ENCODE measurements at regions not wholly inside any gene's neighbourhood (a gene's known extent, or its start where the extent isn't known, plus 50 kb on each side); places are given as distances from the start of the nearest gene placed in this dataset.

DNA sequence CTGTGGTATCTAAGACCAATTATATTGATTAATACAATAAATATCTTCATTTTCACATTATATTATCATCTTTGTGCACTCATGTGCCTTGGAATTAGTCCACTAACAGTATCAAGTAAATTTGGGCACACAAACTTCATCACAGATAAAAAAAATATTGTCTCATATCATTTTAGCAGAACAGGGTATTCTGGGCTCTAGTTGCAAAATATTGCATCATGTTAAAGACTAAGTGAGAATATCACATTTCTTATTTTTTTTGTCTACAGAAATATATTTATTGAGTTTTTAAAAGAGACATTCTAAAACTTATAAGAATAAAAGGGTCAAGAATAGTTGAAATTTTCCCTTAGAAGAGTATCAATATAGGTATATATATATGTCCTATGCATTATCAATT lies 754.1 kb upstream of the MAN1A1 start:
- Histone ChIP-seq H4K20me1 (ENCODE audit: insufficient read depth, low read length) (no peaks in the 10 kb centered on the region), H3K27me3 (ENCODE audit: control insufficient read depth in 2 of 2, insufficient read depth in 2 of 2, low read length in 2 of 2) (no peaks in the 10 kb centered on the region), H3K4me1 (ENCODE audit: control insufficient read depth in 1 of 2, insufficient read depth in 2 of 2, low read length in 2 of 2) (no peaks in the 10 kb centered on the region), H3K79me2 (ENCODE audit: insufficient read depth, low read length) (no peaks in the 10 kb centered on the region), H3K36me3 (replicated peaks in 1 of 2; ENCODE audit: control insufficient read depth in 1 of 2, insufficient read depth in 2 of 2, low read length in 2 of 2) (no peaks in the 10 kb centered on the region), H3K9ac (ENCODE audit: insufficient read depth, low read length, poor library complexity, severe bottlenecking) (no peak overlapping the region), H3K4me3 (replicated peaks in 1 of 3; ENCODE audit: low read depth in 2 of 3, low read length in 3 of 3) (no peak overlapping the region), H3K27ac (ENCODE audit: low read depth in 1 of 2, low read length in 2 of 2) (no peak overlapping the region), H2AFZ (ENCODE audit: insufficient read depth, low read depth, low read length, poor library complexity, severe bottlenecking) (no peak overlapping the region), H3K4me2 (replicated peaks; ENCODE audit: extremely low read depth, low read length, poor library complexity, severe bottlenecking) (no peak overlapping the region), H3K9me3 (replicated peaks in 1 of 2; ENCODE audit: control insufficient read depth in 1 of 2, insufficient read depth in 1 of 2, low read length in 2 of 2) (no peaks in the 10 kb centered on the region)
- Mint-ChIP-seq H3K9me3 (peaks cover 0 to 7% (median 2%) of the 10 kb centered on the region in 7 donors), H3K36me3 (no peaks in the 10 kb centered on the region), H3K4me3 (no peak overlapping the region), H3K27ac (no peak overlapping the region), H3K4me1 (no peaks in the 10 kb centered on the region), H3K27me3 (ENCODE audit: low read depth in 3 of 3) (peaks cover 0 to 1% (median 0%) of the 10 kb centered on the region in 3 donors)
- intact Hi-C loops (cut with micrococcal nuclease): no loop called here
- no peak for DNase-seq
- TF ChIP-seq, protein P1, sequence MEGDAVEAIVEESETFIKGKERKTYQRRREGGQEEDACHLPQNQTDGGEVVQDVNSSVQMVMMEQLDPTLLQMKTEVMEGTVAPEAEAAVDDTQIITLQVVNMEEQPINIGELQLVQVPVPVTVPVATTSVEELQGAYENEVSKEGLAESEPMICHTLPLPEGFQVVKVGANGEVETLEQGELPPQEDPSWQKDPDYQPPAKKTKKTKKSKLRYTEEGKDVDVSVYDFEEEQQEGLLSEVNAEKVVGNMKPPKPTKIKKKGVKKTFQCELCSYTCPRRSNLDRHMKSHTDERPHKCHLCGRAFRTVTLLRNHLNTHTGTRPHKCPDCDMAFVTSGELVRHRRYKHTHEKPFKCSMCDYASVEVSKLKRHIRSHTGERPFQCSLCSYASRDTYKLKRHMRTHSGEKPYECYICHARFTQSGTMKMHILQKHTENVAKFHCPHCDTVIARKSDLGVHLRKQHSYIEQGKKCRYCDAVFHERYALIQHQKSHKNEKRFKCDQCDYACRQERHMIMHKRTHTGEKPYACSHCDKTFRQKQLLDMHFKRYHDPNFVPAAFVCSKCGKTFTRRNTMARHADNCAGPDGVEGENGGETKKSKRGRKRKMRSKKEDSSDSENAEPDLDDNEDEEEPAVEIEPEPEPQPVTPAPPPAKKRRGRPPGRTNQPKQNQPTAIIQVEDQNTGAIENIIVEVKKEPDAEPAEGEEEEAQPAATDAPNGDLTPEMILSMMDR (IDR thresholded peaks at IDR 0.05): no peak

GRCh38 chr6:120096696-120097260 lies 747.2 kb upstream of the MAN1A1 start:
- 100% methylated on average over 1 of the region's 2 CpGs for WGBS (ENCODE audit: insufficient coverage)
- Histone ChIP-seq H2AFZ (ENCODE audit: insufficient read depth, low read depth, low read length, poor library complexity, severe bottlenecking) (no peak overlapping the region), H3K36me3 (replicated peaks in 1 of 2; ENCODE audit: control insufficient read depth in 1 of 2, insufficient read depth in 2 of 2, low read length in 2 of 2) (no peaks in the 10 kb centered on the region), H3K27ac (ENCODE audit: low read depth in 1 of 2, low read length in 2 of 2) (no peak overlapping the region), H3K4me1 (ENCODE audit: control insufficient read depth in 1 of 2, insufficient read depth in 2 of 2, low read length in 2 of 2) (no peaks in the 10 kb centered on the region), H3K79me2 (ENCODE audit: insufficient read depth, low read length) (no peaks in the 10 kb centered on the region), H3K27me3 (ENCODE audit: control insufficient read depth in 2 of 2, insufficient read depth in 2 of 2, low read length in 2 of 2) (no peaks in the 10 kb centered on the region), H3K4me2 (replicated peaks; ENCODE audit: extremely low read depth, low read length, poor library complexity, severe bottlenecking) (no peak overlapping the region), H4K20me1 (ENCODE audit: insufficient read depth, low read length) (no peaks in the 10 kb centered on the region), H3K9ac (ENCODE audit: insufficient read depth, low read length, poor library complexity, severe bottlenecking) (no peak overlapping the region), H3K4me3 (replicated peaks in 1 of 3; ENCODE audit: low read depth in 2 of 3, low read length in 3 of 3) (no peak overlapping the region), H3K9me3 (replicated peaks in 1 of 2; ENCODE audit: control insufficient read depth in 1 of 2, insufficient read depth in 1 of 2, low read length in 2 of 2) (no peaks in the 10 kb centered on the region)
- TF ChIP-seq, protein P1 (IDR thresholded peaks at IDR 0.05): no peak
- intact Hi-C loops (cut with micrococcal nuclease): no loop called here
- H3K27ac Mint-ChIP-seq: peak overlapping the region in 1 of 7 donors; percentile 41
- H3K27me3 Mint-ChIP-seq (ENCODE audit: low read depth in 3 of 3): peaks cover 0 to 1% (median 0%) of the 10 kb centered on the region in 3 donors
- H3K4me3 Mint-ChIP-seq: no peak overlapping the region
- H3K9me3 Mint-ChIP-seq: peaks cover 0 to 4% (median 0%) of the 10 kb centered on the region in 7 donors
- no peaks in the 10 kb centered on the region for H3K4me1 Mint-ChIP-seq
- H3K36me3 Mint-ChIP-seq: no peaks in the 10 kb centered on the region
- DNase-seq: no peak
